HG03039 (cell line): ENCODE measurements at regions not wholly inside any gene's neighbourhood (a gene's known extent, or its start where the extent isn't known, plus 50 kb on each side); places are given as distances from the start of the nearest gene placed in this dataset.

ENCODE experiments used
- ATAC-seq: cut with Tn5 transposase; IDR thresholded peaks from one replicate; pipeline ENCODE4 v1.9.1; 2021; ENCODE audit warnings: mild to moderate bottlenecking, moderate library complexity; ENCODE audit not compliant: unreplicated experiment

DNA sequence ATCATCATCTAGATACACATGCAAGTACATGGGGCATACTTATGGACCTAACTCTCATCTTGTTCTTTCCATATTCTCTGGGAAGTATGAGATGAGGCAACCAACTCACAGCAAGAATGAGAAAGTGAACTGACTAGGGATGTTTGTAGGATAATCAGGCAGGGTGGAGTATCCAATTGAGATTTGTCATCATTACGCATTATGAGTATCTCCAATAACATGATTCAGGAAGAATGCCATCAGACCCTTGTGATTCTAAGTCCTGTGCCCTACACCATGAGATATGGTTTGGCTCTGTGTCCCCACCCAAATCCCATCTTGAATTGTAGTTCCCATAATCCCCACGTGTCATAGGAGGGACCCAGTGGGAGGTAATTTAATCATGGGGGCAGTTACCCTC, 154.0 kb downstream of the SLC30A10 start:
- ATAC-seq: no peak

DNA sequence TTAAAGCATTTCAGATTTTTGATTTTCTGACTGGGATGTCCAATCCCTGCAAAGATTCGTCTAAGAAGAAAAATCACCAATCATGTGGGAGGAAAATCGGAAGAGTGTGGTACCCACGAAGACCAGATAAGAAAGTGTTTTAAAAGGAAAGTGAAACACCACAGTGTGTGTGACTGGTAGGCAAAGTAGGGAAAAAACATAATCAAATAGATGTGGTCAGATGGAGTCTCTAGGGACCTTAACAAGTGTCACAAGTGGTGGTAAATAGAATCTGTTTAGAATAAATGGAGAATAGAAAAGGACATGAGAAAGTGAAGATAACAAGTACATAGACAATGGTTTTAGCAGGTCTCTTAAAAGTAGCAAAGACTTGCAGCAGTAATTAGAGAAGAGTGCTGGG, 154.6 kb downstream of the SLC30A10 start:
- ATAC-seq: peak; percentile 98

DNA sequence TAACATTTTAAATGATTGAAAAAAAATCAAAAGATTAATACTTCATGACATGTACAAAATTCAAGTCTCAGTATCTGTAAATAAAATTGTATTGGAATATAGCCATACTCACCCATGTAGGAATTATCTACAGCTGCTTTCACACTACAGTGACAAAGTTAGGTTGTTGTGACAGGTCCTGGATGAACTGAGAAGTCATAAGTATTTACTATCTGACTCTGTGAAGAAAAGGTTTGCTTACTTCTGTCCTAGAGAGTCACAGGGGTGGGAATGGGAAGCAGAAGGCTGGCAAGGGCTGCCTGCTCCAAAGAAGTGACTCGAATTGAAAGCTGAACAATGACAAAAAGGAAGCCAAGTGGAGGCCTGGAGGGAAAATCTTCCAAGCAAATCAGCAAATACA, 155.2 kb downstream of the SLC30A10 start:
- no peak for ATAC-seq

DNA sequence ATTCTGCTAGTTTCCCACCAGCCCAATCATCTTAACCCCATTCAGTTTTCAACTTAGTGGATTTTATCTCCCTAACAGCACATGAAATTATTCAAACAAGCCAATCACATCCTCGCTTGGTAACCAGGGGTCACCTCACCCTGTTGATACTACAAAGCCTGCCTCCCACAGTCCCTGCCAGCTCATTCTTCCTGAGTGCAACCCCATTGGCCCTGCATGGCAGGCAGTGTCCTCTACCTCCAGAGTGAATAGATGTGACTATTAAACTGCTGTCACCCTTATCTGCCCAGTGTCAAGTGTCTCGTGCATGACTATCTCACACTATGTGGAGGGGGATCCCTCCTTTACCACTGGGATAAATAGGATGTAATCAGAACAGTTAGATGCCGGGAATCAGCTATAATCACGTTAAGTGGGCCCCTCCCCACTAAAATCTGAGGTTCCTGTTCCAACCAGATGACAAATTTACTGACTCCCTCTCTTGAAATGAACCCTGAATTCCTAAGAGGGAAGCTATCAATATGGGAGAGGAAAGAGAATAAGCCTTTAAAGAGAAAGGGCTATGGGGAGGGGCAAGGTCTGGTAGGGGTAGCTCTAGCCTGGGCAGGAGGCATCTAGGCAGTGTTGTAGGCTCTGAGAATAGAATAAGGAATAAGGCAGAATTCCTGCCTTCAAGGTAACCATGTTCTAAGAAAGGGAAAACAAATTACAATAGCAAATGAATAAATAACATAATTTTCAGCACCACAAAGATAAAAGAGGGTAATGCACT, 155.9 kb downstream of the SLC30A10 start:
- no peak for ATAC-seq

DNA sequence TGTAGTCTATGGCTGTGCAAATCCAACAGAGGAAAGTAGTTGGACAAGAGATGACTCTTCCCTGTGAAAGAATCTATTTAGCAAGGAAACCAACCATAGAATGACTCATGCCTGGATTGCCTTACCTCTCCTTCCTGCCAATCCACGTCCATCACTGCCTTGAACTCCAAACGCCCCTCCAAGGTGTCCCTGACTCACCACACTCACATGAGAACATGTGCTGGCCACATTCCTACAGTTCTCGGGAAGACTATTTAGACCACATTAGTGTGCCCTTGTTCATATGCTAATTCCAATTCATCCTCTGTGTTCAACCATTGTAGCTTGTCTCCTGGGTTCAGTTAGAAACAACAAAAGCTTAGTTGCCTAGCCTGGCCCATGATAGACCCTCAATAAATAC, 157.3 kb downstream of the SLC30A10 start:
- no peak for ATAC-seq

DNA sequence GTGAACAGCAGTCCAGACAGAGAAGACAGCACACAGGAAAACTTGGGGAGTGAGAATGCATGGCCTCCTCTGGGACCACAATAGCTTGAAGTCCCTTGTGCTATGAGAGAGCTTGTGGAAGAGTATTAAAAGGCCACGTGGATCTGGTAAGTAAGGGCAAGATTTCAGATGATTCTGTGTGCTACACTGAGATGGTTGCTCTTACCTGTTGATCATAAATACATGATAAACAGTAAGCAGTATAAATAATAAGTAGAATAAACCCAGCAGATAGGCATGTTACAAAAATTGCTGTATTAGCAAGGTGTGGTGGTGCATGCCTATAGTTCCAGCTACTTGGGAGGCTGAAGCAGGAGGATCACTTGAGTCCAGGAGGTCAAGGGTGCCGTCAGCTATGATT, 150.4 kb upstream of the ZC3H11B start:
- ATAC-seq: no peak

DNA sequence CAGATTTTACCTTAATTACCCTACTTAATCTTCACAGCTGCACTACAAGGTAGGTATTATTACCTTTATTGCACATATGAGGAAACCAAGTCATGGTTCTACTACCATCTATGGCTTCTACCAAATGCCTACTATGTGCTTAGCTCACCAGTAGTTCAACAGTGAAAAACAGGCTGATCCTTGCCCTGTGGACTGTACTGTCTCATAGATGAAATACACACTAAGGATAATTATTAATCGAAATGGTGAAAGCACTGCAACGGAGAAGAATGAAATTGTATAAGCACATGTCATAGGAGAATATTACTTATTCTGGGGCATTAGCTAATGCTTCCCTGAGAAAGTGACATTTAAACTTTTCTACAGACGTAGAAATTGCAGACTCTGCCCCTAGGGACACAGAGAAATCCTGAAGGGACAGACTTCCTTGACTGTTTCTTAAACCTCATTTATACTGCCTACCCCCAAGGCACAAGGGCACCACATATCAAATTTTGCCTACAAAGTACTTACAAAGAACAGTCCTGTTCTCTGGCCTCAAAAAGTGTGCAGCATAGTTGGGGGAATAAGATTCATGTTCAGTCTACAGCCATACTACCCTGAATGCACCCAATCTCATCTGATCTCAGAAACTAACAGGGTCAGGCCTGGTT, 148.4 kb upstream of the ZC3H11B start:
- no peak for ATAC-seq

DNA sequence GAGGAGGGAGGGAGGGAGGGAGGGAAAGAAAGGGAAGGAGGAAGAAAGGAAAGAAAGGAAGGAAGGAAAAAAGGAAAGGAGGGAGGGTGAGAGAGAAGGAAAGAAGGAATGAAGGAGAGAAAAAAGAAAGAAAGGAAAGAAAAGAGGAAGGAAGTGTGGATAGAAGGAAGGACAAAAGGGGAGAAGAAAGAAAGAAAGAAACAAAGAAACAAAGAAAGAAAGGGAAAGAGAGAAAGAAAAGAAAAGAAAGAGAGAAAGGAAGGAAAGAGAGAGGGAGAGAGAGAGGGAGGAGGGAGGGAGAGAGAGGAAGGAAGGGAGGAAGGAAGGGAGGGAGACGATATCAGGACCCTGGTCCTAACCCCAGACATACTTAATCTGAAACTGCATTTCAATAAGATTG, 146.2 kb upstream of the ZC3H11B start:
- no peak for ATAC-seq

DNA sequence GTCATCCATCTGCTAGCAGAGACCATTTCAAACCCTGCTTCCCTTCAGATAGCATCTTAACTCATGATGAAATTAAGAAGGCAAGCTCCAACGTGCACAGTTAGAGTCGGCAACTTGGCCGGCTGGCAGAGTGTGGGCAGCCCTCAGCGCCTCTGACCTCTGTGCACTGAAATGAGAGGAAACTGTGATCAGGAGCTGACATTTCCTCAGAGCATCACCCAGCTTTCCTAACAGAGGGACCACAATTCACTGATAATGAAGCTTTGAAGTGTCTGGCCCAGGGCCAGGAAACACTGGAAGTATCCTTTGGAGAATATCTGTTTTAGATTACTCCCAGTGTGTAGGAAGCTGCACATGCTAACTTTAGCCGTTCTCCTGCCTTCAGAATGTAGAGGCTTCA, 145.0 kb upstream of the ZC3H11B start:
- ATAC-seq: no peak

DNA sequence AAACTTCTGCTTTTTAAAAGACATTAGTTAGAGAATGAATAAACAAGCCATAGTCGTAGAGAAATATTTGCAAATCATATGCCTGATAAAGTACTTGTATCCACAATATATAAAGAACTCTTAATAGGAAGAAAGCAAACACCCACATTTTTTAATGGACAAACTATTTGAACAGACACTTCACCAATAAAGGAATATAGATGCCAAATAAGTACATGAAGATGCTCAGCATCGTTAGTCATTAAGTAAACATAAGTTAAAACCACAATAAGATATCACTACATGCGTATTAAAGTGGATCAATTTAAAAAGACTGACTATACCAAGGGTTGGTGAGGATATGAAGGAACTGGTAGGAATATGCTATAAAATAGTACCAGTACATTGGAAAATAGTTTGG, 142.3 kb upstream of the ZC3H11B start:
- no peak for ATAC-seq

DNA sequence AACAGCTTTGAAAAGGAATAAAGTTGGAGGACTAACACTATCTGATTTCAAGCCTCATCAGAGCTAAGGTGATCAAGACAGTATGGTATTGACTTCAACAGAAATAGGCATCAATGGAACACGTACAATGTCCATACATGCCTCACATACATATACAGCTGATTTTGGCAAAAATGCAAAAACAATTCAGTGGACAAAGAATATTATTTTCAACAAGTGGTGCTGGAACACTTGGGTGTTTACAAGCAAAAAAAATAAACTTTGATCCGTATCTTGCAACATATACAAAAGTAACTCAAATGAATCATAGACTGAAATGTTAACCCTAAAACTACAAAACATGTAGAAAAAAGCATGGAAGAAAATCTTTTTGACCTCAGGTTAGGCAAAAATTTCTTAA, 141.9 kb upstream of the ZC3H11B start:
- no peak for ATAC-seq

DNA sequence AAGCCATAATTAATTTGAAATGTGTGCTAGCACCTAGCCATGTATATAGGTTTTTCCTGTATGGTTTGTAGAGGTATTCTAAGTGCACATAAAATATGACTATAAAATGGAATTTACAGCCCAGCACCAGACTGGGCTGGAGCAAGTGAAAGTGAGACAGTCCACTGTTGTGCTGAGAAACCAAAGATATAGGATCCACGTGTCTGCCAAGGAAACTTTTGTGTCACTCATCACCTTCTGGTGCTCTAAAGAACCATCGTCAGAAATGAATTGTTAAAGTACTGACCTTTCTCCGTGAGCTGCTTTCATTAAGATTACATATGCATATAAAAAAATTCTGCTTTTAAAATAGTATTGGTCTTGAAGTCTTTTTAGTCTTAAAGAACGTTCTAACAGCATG, 141.0 kb upstream of the ZC3H11B start:
- ATAC-seq: no peak

DNA sequence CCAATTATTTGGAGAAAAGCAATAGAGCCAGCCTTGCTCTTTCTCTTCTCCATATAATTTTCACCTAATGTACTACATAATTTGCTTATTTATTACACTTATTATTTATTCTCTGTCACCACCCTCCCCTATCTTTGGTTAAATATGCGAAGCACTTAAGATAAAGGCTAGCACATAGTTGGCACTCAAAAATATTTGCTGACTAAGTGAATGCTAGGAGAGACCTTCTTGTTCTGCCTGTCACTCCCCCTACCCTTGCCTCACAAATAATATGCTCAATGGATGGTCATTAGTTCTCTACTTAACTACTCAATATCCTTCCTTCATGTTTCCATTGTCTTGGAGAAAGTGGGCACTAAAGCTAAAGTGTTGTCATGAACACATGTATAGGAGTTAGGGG, 139.7 kb upstream of the ZC3H11B start:
- ATAC-seq: no peak

DNA sequence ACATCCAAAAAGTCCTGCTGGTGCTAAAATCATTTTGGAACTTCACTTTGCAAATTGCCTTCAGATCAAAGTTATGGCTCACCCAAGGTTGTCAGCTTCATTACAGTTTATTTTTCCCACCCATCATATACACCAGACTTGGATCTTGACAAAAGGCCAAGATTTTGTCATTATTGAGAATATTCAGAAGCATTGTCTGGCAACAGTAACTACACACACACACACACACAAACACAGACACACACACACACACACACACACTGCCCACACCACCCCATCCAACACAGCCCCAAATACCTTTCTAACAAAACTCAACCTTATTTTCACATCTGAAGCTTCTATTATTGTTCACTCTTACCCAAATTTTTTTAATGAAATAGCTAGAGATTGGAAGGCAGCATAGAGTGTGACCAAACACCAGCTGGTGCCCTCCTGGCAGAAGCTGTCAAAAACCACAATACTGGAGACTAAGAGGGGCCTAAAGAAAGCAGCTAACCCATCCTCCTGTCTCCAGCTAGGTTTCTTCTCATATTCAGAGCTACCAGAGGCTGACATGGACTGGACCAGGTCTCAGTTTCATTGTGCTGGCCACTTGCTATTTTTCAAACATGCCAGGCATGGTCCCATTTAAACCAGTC, 139.1 kb upstream of the ZC3H11B start:
- ATAC-seq: no peak

DNA sequence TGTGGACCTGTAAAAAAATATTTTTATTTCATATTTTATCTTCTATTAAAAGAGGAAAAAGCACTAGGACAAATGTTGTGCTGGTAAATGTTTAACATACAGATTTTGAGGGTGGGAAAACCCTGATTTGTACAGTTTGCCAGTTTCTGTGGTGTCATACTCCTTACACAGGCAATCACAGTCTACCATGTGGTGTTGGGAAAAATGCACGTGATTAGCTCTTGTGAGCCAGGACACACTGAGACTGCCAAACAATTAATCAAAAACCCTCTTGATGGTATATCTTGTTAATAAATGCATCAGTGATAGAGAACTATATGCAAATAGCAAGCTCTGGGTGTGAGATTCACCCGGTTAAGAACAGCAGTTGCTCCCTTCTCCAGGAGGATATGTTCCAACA, 136.5 kb upstream of the ZC3H11B start:
- ATAC-seq: no peak

DNA sequence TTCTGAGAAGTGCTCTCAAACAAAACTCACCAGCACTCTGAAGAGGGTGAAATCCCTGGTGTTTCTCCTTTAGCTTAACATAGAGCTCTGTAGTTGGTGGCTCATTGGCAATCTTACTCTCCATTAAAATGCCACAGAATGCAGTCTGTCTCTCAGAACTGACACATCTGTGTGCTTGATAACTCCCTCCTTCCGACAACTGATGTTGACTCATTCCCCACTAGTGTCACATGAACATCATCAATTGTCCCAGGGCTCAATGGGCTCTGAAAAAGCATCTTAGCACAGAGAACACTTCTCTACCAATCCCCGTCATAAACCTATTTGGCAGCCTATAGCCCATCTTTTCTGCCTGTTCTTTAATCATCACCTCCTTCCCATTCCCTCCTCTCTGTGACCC, 133.2 kb upstream of the ZC3H11B start:
- no peak for ATAC-seq

DNA sequence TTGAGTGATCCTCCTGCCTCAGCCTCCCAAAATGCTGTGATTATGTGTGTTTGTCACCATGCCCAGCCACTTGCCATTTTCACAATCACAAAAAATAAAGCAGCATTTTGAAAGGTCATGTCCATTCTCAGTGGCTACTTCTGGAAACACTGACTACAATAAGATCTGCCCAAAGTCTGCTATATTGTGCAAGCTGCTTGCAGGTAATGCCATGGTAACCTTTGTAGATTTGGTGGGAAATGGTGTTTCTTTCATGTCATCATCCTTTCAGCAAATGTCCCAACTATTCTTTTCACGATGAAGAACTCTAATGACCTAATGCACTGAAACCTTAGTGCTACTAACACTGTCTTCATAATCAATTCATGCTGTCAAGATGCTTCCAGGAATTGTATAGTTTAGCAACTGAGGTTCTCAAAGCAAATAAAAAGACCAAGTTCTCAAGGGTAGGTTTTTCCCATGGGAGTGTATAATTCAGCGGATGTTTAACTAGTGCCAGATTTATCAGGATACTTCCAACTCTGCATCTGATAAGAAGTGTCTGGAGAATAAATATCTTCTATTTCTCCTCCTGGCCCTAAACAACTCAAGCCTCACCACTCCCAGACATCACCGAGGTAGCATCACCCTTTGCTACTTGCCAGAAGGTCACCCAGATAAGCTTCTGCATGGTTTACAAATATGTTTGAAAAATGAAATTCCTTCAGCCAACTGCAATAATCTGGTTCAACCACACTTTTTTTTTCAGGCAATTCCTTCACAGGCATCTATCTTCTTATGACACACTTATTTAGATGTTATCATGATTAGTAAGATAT, 132.0 kb upstream of the ZC3H11B start:
- no peak for ATAC-seq

DNA sequence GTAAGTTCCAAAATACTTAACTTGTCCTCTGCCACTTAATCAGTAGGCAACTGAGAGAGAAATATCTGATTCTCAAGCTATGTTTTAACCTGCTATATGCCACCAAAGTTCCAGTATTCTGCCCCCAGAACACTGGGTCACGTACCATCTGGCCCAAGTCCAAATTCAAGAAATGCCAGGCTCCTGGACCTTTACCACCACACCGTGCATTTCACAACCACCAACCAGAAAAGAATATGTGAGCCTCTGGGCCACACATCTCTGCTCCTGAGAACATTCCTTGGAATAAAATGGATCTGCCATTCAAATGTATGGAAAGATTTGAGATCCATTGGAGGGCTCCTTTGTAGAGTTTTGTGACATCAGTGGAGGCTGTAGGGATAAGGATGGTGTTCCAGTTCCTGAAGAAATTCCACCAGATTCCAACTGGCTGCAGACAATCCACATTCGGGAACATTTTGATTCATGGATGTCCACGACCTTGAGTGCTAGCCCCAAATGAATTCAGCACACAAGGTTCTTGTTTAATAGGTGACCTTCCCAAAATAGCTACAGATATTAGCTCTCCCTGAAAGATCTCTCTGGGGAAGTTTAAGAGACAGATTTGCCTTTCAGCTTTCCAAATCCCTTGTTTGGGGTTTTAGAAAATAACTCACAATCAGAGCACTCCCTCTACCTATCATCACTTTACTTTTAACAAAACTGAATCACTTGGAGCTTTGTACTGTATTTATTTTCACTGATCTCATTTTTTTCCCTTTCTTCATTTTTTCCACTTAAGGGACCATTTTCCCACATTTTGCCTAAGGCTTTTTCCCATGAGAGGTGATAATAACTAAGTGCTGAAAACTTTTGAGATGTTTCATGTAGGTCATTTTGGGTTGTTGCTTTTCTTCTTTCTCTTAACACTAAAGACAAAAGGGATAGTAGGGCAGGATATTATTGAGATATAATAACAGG, 128.4 kb upstream of the ZC3H11B start:
- no peak for ATAC-seq

DNA sequence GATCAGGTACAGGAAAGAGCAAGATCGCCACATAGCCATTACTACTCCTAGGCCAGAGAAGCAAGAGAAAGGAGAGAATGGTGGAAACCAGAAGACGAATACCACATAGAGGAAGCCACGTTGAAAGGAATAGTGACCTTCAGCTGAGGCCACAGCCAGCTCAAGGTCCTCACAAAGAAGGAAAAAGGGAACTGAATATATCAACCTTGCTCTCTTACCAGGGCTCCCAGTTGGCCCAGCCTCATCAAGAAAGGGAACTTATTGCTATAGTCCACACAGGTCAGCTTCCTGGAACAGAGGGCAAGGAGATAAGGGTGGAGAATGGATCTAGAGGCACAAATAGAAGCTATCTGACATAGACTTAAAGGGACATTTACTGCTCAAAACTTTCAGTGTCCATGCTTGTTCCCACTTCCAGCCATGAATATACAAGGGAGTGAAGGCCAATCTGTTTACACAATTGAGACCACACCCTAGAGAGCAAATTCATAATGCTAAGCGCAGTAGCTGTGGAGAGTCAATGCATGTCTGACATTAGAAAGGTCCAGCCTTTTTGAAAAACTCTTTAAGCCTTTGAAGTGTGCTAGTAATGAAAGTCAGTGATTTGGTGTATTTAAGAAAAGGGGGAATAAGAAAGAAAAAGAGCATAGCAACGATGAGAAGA, 120.7 kb upstream of the ZC3H11B start:
- no peak for ATAC-seq
